H7 (cell line): ENCODE measurements at regions not wholly inside any gene's neighbourhood (a gene's known extent, or its start where the extent isn't known, plus 50 kb on each side); places are given as distances from the start of the nearest gene placed in this dataset.

ENCODE experiments used
- DNase-seq: peaks from one replicate; pipeline ENCODE4 v3.0.0; 2012
- H3K27me3 ChIP-seq: 2 replicates; pipeline ENCODE4 v1.6.0; 2011; ENCODE audit warnings: mild to moderate bottlenecking, low read length; ENCODE audit not compliant: control insufficient read depth, insufficient read depth
- H3K36me3 ChIP-seq: replicated peaks from 2 replicates; pipeline ENCODE4 v1.5.1; 2011; ENCODE audit warnings: low read length; ENCODE audit not compliant: control insufficient read depth, insufficient read depth
- H3K4me3 ChIP-seq: 2 replicates; pipeline ENCODE4 v1.5.1; 2011; ENCODE audit warnings: low read depth, mild to moderate bottlenecking, control low read depth, low read length, moderate library complexity; ENCODE audit not compliant: insufficient read depth

DNA sequence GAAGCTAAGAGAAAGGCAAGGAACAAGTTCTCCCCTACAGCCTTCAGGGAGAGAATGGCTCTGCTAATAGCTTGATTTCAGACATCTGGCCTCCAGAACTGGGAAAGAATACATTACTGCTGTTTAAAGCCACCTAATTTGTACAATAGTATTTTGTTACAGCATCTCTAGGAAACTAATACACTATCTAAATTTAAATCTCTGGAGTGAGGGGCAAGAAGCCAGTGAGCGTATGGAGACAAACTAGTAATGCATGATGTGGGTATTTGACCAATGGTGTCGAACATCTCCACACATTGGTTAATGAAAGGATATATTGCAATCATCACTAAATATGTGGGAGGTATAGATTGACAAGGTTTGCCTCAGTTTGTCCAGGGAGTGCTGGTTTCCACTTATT, 451.5 kb downstream of the EPM2A start:
- no peak for DNase-seq
- H3K4me3 ChIP-seq = no peak overlapping the region
- no peaks in the 10 kb centered on the region for H3K27me3 ChIP-seq
- H3K36me3 ChIP-seq = no peaks in the 10 kb centered on the region

DNA sequence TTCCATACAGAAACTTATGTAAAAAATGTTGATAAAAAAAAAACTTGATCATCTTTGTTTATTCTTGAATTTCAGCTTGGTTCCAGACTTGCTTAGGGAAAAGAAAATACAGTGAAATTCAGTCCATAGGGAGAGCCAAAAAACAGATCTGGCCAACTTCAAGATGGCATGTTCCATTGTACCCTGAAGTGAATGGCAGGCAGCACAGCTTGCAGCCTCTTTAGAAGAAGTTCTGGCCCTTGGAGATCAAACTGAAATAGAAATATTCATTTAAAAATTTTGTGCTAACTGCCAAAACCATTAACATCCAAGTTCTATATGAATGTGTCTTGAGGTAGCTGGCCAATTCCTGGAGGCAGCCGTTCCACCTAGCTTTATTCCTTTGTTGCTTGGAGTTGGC, 448.4 kb downstream of the EPM2A start:
- H3K4me3 ChIP-seq = no peak overlapping the region
- no peak for DNase-seq
- H3K36me3 ChIP-seq = no peaks in the 10 kb centered on the region
- no peaks in the 10 kb centered on the region for H3K27me3 ChIP-seq

DNA sequence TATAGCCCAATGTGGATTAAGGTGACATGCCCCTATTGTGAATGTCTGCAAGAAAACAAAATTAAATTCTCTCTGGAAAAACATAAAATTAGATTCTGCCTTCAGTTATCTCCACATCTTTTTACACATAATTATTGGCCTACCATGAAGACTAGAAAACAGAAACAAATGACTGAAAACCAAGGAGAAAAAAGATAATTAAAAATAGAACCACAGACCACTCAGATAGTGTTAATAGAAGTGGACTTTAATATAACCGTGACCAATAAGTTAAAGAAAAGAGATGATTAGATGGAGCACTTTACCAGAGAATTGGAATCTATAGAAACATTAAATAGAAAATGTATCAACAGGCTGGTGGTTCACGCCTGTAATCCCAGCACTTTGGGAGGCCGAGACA, 445.7 kb downstream of the EPM2A start:
- H3K36me3 ChIP-seq = no peaks in the 10 kb centered on the region
- no peak overlapping the region for H3K4me3 ChIP-seq
- DNase-seq = no peak
- H3K27me3 ChIP-seq = no peaks in the 10 kb centered on the region

DNA sequence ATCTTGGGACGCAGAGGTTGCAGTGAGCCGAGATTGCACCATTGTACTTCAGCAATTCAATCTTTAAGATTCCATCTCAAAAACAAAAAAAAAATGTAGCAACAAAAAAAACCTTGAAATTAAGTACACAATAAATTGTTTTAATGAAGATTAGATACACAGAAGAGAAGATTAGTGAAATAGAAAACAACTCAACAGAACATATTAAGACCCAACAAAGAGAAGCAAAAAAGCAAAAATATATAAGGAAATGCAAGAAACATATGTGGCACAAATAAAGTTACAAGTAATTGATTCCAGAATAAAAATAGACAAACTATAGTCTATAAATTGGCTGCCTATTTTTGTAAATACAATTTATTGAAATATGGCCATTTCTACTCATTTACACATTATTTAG, 445.2 kb downstream of the EPM2A start:
- no peak for DNase-seq
- H3K4me3 ChIP-seq = no peak overlapping the region

DNA sequence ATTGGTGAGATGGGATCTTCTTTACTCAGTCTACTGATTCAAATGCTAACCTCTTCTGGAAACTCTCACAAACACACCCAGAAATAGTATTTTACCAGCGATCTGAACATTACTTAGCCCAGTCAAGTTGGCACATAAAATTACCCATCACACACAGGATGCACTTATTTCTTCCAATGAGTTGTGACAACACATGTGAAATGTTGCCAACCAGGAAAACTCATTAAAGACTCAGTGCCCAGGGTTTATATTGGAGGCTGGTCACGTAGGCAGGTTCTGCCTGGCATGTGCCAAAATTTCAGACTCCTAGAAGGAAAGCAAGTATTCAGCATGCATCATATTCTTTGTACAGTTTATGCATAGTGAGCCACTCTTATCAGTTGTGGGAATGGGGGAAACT, 443.3 kb downstream of the EPM2A start:
- no peaks in the 10 kb centered on the region for H3K27me3 ChIP-seq
- H3K36me3 ChIP-seq = no peaks in the 10 kb centered on the region
- no peak for DNase-seq
- no peak overlapping the region for H3K4me3 ChIP-seq

More for the DNA sequence above, 445.2 kb downstream of the EPM2A start:
- H3K36me3 ChIP-seq = no peaks in the 10 kb centered on the region
- H3K27me3 ChIP-seq = no peaks in the 10 kb centered on the region

DNA sequence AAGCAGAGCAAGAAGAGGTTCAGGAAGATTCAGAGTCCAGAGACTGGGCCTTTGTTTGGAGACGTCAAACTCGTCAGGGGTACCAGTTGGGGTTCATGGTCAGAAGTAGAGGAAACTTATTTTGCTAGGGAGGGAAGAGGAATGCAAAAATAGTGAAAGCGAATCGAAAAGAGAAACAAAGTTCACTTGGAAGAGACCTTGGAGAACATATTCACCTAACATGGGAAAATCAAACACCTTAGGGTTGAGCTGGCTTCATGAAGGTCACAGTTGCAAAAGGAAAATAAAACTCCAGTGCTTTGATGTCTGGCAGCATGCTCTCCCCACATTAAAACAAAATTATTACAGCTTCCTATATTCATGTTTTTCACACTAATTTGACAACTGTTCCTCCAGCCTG, 440.4 kb downstream of the EPM2A start:
- Histone ChIP-seq H3K36me3 (no peaks in the 10 kb centered on the region), H3K27me3 (no peaks in the 10 kb centered on the region), H3K4me3 (no peak overlapping the region)
- DNase-seq = no peak

DNA sequence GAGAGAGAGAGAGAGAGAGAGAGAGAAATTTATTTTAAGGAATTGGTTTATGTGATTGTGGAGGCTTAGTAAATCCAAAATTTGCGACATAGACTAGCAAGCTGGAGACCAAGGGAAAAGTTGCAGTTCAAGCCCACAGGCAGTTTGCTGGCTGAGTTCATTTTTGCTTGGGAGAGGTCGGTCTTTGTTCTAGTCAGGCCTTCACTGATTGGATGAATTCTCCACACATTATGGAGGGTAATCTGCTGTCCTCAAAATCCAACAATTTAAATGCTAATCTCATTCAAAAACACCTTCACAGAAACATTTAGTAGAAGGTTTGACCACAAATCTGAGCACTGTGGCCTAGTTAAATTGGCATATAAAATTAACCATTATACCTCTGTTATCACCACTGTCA, 439.6 kb downstream of the EPM2A start:
- no peaks in the 10 kb centered on the region for H3K27me3 ChIP-seq
- no peaks in the 10 kb centered on the region for H3K36me3 ChIP-seq
- no peak for DNase-seq
- no peak overlapping the region for H3K4me3 ChIP-seq

DNA sequence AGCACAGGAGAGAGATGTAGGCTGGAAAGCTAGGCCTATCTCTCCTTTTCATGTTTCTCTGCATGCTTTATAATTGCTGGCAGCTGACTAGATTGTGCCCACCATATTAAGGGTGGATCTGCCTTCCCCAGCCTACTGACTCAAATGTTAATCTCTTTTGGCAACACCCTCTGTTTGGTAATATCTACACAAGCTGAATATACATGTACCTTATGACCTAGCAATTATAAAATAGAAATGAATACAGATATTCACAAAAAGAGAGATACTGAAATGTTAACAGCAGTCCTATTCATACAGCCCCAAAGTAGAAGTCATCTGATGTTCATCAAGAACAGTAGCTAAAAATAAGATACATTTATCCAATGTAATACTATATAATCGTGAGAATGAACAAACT, 429.6 kb downstream of the EPM2A start:
- no peak overlapping the region for H3K4me3 ChIP-seq
- no peaks in the 10 kb centered on the region for H3K27me3 ChIP-seq
- H3K36me3 ChIP-seq = no peaks in the 10 kb centered on the region
- no peak for DNase-seq

DNA sequence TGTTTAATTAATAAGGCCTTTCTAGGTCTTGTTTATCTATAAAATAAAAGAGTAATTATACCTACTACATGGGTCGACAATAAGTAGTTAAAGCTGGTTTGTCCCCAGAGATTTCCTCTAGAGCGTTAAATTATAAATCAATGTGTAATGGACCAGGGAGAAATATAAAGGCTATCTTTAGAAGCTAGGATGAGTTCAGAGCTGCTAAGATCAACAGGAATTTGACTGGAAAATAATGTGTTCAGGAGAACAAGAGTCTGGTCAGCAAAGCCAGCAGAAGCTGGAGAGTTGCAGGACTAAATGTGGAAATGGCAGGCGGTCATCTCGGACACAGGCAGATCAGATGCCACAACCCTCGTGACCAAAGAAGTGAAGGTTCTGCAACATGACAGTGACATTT, 428.8 kb downstream of the EPM2A start:
- no peaks in the 10 kb centered on the region for H3K27me3 ChIP-seq
- no peaks in the 10 kb centered on the region for H3K36me3 ChIP-seq
- no peak overlapping the region for H3K4me3 ChIP-seq
- DNase-seq = no peak

DNA sequence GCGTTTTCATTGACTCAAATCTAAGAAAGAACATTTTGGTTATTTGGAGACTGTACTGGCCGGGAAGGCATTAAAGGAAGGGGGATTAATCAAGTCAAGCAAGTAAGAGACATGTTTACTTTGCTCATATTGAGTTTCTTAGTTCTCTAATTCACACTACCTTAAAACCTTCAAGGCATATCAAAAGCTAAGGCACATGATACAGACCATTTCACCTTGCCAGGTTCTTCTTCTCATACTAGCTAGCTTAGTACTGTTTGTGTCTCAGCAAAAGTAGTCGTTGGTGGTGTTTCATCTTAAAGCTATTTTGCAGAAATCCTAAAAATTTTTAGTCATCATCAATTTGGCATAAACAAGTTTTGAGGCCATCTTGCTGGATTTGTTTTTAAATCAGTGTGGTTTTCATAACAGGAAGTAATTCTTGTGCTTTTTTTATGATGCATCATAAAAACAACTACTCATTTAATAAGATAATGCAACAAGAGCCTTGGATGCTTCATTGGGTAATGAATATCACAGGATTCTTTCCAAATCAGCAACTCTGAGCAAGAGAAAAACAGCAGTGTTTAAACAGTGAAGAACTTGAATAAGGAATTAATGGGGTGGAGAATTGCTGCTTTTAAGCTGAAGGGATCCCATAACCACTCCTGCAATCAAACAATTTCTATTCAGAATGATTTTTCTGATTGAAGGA, 425.3 kb downstream of the EPM2A start:
- no peaks in the 10 kb centered on the region for H3K27me3 ChIP-seq
- DNase-seq = no peak
- no peaks in the 10 kb centered on the region for H3K36me3 ChIP-seq
- no peak overlapping the region for H3K4me3 ChIP-seq

DNA sequence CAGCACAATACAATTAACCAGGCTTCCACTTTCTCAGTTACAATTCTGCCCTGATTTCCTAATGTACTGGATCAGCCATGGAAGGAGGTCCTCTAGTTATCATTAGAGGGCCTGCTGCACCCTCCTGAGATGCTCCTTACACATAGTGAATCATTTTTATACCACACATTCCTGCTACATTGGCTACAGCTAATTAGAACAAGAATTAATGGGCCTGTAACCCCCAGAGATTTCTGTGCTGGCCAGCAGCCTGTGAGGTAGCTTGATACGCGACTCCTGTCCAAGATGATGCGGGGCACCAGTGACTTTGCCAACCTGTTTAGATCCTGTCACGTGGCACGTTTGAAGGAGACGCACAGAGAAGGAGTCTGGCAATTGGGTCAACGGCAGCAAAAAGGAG, 422.8 kb downstream of the EPM2A start:
- DNase-seq = no peak
- Histone ChIP-seq H3K27me3 (no peaks in the 10 kb centered on the region), H3K4me3 (no peak overlapping the region), H3K36me3 (no peaks in the 10 kb centered on the region)

DNA sequence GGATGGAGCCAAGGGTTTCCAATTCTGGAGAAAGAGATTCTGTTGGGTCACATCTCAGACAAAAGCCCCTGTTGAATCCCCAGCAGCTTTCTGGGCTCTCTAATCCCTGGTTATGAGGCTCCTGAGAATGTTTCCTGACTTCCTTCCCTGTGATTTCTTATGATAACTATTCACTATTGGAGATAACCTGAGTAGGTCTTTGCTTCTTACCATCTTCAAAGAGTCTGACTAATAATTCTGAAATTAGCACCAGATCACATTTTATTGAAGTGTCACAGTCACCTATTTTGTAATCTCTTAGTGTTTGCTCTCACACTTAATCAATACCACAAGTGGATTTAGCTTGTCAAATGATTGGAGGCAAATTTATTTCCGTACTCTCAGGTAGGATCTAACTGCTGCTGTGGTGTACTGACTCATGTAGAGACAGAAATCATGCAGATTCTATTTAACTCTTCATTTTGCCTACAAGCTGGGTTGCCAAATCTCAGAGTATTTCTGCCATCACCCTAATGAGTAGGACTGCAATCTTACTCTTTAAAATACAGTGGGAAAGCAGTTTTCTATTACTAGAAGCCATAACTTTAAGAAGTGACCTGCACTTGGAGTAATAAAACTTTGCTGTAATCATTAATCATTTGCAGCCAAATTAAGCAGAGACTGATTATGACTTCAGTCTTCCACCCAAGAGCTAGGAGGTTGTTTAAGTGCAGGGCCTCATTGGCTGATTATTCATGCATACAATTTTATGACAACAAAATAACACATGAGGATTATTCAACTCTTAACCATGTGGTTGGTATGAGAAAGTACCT, 422.1 kb downstream of the EPM2A start:
- H3K36me3 ChIP-seq = no peaks in the 10 kb centered on the region
- H3K4me3 ChIP-seq = no peak overlapping the region
- DNase-seq = no peak
- no peaks in the 10 kb centered on the region for H3K27me3 ChIP-seq

DNA sequence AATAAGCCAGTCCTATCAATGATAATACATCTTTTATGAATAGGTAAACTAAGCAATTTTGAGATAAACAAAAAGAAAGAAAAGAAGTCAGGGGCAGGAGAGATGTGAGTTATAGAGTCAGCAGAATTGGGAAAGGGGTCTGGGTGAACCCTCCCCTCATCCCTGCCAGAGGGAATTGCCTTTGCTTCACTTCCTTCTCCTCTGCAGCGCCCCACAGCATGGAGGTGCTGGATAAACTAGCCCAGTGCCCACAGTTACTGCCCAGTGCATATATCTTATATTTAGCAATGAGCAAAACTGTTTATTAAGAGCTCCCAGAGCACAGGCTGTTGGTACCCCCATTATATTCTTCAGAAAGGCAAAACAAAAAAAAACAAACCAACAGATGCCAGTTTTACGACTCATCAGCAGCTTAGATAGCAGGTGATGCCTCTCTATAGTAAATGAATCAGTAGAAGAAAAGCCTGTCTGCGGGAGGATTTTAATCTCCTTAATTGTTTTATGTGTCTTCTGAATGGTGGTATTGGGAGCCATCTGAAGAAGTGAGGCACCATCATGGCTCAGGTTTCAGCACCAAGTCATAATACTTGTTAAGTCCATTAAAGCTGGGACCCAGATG, 419.2 kb downstream of the EPM2A start:
- DNase-seq = no peak

DNA sequence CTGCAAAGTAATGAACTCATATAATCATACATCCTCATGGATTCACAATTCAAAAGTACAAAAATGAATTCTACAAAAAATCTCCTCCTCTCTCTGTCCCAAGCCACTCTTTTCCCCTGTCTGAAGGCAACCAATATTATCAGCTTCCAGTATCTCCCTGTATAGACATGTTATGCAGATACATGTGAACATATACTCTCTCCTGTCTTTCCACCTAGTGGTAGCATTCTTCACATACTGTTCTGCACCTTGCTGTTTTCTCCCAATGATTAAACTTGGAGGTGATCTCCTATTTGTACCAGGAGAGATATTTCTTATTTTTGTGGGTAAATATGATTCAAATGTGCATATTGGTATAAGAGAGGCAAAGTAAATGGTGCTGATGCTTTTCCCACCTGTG, 416.4 kb downstream of the EPM2A start:
- no peaks in the 10 kb centered on the region for H3K36me3 ChIP-seq
- H3K27me3 ChIP-seq = no peaks in the 10 kb centered on the region
- no peak overlapping the region for H3K4me3 ChIP-seq
- no peak for DNase-seq

More for the DNA sequence above, 419.2 kb downstream of the EPM2A start:
- H3K4me3 ChIP-seq = no peak overlapping the region
- H3K27me3 ChIP-seq = no peaks in the 10 kb centered on the region
- H3K36me3 ChIP-seq = no peaks in the 10 kb centered on the region

DNA sequence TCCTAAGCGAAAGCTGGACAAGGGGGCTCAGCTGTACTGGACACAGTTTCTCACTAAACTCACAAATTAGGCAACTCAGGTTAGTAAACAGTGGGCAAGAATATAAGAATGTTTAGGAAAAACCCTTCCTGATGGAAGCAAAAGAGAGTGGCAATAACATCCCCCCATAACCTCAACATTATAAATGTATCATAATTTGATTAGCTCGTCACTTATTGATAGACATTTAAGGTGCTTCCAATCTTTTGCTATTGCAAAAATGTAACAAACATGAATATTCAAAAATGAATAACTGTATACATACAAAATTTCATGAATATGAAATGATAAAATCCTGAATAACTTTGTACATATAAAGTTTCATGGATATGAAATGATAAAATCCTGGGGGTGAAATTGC, 415.7 kb downstream of the EPM2A start:
- Histone ChIP-seq H3K27me3 (no peaks in the 10 kb centered on the region), H3K36me3 (no peaks in the 10 kb centered on the region), H3K4me3 (no peak overlapping the region)
- DNase-seq = no peak
